ENCODE measurements at regions not wholly inside any gene's neighbourhood (a gene's known extent, or its start where the extent isn't known, plus 50 kb on each side); places are given as distances from the start of the nearest gene placed in this dataset.

GRCh38 chr3:72494626-72495025 is 353.6 kb downstream of the SHQ1 start:
- TF ChIP-seq POLR2A (IDR thresholded peaks at IDR 0.05) (no peak), CTCF (IDR thresholded peaks at IDR 0.05) (no peak), POLR2AphosphoS5 (IDR thresholded peaks at IDR 0.05) (no peak), EP300 (IDR thresholded peaks at IDR 0.05) (no peak)

Data from gastroesophageal sphincter (tissue), 3 donors.